ENCODE measurements at regions not wholly inside any gene's neighbourhood (a gene's known extent, or its start where the extent isn't known, plus 50 kb on each side); places are given as distances from the start of the nearest gene placed in this dataset.

DNA sequence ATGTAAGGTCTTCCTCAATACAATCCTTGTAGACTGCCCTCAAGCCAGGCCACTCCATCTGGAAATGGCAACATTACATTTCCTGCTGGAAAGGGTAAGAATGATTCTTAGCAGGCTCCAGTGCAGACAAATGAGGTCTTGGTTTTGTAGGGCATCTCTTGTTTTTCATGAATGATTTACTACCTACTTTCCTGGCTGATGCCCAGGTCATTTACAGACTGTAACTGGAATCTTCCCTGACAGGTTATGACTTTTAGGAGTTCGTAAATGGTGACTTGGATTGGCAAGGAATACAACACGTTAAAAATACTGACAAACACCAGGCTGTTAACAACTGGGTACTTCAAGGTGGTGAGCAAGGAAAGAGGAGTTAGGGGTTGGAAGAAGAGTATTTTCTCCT, 510.5 kb upstream of the TNC start:
- no peak for FAIRE-seq

DNA sequence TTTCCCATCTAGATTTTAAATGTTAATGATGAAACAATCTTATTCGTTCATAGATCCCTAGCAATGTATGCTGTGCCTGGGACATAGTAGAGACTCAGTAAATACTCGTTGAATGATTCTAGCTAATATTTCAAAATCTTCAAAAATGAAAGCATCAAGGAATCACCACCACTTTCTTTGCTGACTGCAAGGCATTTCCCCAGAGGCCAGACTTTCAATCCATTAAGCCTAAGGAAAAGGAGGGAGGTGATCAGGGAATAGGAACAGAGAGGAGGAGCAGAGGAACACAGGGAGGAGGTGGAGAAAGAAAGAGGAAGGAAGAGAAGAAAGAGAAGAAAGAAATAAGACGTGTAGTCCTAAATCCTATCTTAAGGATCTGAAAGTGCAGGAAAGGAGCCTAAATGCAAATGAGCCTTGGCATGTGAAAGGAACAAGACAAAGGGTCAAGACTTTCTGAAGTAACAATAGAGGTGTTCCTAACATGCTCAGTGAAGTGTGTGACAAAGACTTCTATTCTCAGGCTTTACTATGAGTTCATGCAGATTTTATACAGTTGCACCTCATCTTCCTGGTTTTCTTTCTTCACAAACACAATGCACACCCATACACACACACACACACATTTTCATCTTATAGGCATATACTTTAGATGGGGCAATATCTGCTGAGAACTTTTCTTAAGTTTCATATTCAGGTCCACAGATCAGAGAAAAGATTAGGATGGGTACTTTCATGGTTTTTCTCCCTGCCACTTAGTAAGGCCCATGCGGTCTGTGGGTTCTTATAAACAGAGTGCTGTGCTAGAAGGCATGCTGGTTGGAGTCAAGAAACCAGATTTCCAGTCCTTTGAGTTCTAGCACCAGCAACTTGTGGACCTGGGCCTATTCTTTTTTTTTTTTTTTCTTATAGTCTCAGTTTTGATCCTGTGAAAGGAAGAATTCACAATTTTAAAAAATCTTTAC, 512.2 kb upstream of the TNC start:
- FAIRE-seq = no peak

DNA sequence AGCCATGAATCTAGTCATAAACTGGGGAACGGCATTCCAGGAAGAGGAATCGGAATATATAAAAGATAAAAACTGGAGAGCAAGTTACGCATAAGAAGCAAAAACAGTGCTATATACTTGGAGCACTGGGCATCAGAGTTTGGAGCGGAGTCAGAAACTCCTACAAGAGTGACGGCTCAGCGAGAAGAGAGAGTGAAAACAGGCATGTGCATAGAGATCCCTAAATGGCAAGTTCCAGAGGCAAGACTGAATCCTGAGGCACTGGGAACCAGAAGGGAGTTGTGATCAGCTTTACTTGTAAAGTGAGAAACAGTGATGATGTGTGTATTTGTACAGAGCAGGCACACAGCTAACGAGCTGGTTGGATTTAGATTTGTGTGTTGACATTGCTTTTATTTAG, 514.4 kb upstream of the TNC start:
- no peak for FAIRE-seq

- FAIRE-seq = no peak
These were observed 515.1 kb upstream of the TNC start for GRCh38 chr9:115633104-115633503.

GRCh38 chr9:115635680-115636383, 517.8 kb upstream of the PAPPA start:
- FAIRE-seq = no peak

GRCh38 chr9:115636596-115636995, 517.0 kb upstream of the PAPPA start:
- FAIRE-seq = no peak

DNA sequence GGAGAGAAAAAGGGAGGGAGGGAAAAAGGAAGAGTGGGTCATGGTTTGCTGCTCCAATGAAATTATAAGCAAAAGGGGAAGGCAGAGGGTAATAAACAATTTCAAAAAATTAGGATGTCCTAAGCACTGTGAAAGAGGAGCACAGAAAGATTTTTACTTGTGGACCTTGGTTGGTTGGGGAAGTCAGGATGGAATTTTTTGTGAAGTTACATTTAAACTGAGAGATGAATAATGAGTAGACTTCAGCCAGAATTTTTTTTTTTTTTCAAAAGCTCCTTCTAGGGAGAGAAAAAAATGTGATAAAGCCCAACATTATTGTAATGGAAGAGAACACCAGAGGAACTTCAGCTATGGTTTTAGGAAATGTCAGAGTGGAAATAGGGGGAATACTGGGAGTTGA, 515.9 kb upstream of the PAPPA start:
- FAIRE-seq = no peak

DNA sequence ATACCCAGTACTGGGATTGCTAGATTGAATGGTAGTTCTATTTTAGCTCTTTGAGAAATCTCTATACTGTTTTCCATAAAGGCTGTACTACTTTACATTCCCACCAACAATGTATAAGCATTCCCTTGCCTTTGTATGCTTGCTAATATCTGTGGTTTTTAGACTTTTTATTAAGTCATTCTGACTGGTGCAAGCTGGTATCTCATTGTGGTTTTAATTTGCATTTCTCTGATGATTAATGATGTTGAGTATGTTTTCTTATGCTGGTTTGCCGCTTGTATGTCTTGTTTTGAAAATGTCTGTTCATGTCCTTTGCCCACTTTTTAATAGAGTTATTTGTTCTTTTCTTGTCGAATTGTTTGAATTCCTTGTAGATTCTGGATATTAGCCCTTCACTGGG, 512.7 kb upstream of the PAPPA start:
- peak; percentile 4 for FAIRE-seq

DNA sequence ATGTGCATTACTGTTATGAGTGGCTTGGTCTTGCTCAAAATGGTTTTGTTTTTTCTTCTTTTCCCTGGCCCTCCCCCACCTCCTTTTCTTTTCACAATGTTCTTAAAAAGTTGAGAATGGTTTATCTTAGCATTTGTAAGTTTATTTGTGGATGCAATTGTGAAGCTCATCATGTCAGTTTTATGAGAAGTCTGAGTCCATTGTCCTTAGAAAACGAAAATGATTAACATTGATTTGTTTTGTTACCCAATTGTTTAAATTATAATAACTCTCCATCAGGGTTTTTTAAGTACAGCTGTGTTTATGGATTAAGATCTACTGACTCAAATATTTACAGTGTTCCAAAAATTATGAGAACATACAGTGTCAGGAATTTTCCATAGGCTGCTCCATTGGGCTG, 511.3 kb upstream of the PAPPA start:
- FAIRE-seq = no peak

GRCh38 chr9:115643948-115644727, 509.5 kb upstream of the PAPPA start:
- FAIRE-seq = no peak

DNA sequence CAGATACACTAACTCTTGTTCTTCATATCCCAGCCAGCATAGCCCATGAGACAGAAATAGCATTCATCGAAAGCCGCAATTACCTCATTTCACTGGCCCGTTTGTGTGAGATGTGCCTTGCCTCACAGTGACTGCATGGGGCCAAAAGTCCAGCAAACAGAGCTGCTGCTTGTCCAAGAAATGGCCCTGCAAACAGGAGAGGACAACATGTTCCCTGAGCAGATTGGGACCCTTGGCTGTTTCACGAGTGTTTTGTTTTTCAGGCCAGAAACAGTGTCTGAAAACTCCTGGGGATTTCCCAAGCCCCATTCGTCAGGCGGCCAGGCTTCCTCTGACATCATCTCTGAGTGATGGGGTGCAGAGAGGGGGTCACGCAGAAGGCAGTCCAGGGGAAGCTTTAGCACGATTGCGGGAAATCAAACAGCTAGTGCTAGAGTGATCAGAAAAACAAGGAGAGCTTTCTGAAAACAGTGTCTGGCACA, 503.6 kb upstream of the PAPPA start:
- no peak for FAIRE-seq

GRCh38 chr9:115650768-115651167, 502.8 kb upstream of the PAPPA start:
- FAIRE-seq = no peak

- no peak for FAIRE-seq
These were observed 502.1 kb upstream of the PAPPA start for GRCh38 chr9:115651461-115651860.

GRCh38 chr9:115653171-115653606, 500.4 kb upstream of the PAPPA start:
- FAIRE-seq = no peak

DNA sequence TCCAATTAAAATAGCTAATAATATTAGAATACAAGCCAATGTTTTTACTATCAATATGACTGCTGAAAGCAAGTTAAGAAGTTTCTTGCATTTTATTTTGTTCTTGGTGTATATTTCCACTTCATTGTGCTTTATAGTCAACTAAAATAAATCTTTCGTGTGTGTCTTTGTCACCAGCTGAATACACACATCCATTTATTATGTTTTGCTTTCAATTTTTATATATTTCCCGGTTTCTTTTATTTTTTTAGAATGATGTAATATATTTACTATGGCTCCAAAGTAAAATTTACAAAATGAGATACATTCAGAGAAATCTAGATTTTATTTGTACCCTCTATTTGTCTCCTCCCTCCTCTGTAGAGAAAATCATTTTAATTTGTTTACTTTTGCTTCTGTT, 495.9 kb upstream of the PAPPA start:
- no peak for FAIRE-seq

- no peak for FAIRE-seq
These were observed 488.1 kb upstream of the PAPPA start for GRCh38 chr9:115665519-115665918.

- FAIRE-seq = no peak
These were observed 485.1 kb upstream of the PAPPA start for GRCh38 chr9:115668521-115668920.

DNA sequence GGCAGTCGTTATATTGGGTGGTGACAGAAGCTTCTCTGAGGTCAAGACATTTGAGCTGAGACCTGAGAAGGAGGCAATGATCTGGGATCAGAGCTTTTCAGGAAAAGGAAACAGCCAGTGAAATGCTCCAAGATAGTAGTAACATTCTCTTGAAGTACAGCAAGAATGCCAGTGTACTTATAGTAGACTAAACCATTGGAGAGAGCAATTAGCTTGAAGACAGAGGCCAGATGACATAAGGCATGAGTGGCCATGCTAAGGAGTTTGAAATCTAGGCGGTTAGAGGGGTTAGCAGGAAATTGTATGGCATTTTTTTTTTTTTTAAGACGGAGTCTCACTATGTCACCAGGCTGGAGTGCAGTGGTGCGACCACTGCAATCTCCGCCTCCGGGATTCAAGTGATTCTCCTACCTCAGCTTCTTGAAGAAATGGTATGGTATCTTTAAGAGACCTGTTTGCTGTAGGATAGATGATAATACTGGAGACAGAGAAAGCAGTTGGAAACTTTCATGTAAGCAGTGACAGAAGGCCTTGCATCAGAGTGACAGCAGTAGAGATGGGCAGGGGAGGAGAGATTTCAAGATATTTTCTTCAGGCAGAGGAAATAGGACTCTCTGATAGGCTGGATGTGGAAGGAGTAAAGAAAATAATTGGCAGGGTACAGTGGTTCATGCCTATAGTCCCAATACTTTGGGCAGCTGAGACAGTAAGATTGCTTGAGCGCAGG, 482.2 kb upstream of the PAPPA start:
- FAIRE-seq = no peak

GRCh38 chr9:115671963-115672305, 481.7 kb upstream of the PAPPA start:
- FAIRE-seq = no peak

DNA sequence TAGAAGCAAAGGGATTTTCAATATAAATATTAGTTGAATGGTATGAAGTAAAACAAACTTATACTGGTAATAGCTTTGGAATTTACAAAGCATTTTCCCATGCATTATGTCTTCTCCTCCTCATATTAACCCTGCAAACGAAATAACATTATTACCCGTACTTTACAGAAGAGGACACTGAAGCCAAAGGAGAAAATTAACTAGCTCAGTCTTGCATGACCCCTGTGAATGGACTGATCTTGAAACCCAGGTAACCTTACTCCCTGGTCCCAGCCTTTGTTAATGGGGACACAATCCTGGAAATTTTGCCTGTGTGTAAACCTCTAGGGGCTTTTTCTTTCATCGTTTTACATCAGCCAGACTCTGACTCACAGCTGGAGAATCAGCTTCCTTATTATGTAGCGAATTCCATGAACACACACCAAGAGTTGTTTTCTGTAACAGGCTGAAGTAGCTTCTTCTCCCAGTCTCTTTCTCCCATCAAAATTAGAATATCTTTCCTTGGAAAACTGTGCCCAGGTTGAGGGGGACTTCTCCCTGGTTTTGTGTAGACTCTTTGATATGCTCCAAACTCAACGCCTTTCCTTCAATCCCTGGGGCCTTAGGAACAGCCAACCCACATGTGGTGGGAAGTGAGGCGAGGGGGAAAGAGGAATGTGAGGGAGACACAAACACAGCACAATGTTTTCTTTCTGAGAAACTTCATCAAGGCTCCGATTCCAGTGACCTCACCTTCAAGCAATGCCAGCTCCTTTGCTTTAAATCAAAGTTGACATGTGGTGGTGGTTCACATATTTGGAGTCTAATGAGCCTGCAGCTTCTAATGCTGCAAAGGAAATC, 480.9 kb upstream of the PAPPA start:
- no peak for FAIRE-seq

- FAIRE-seq = no peak
These were observed 480.0 kb upstream of the PAPPA start for GRCh38 chr9:115673599-115673998.

DNA sequence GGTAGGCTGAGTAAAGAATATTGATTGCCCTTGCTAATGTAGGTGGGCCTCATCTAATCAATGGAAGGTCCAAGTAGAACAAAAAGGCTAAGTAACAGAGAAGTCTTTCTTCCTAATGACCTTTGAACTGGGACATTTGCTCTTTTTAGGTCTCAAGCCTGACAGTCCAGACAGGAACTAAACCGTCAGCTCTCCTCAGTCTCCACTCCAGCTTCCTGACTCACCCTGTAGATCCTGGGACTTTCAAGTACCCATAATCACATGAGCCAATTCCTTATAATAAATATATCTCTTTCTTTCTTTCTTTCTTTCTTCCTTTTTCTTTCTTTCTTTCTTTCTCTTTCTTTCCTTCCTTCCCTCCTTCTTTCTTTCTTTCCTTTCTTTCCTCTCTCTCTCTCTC, 479.5 kb upstream of the PAPPA start:
- FAIRE-seq = no peak

All from endometrium (tissue), 2 donors.